ENCODE measurements at regions not wholly inside any gene's neighbourhood (a gene's known extent, or its start where the extent isn't known, plus 50 kb on each side); places are given as distances from the start of the nearest gene placed in this dataset.

- TF ChIP-seq CTCF (IDR thresholded peaks at IDR 0.05; ENCODE audit: insufficient read depth, low read depth, low read length) (no peak), EZH2 (IDR thresholded peaks at IDR 0.05; ENCODE audit: insufficient read depth, low read length) (no peak)
Observed at GRCh38 chr3:144151983-144152382, 180.4 kb downstream of the DIPK2A start.

Measured in astrocyte (in vitro differentiated cells and primary cell).